CD4-positive, alpha-beta memory T cell (primary cell): ENCODE measurements at regions not wholly inside any gene's neighbourhood (a gene's known extent, or its start where the extent isn't known, plus 50 kb on each side); places are given as distances from the start of the nearest gene placed in this dataset.

ENCODE experiments used
- CTCF ChIA-PET: fragments of 350-600 bp; sonication (Branson Sonifier 250); formaldehyde crosslinking; loops from one replicate; lab custom pipeline; 2021; ENCODE audit warnings: inconsistent platforms; ENCODE audit not compliant: partially characterized antibody; lab: Charles Lee
- POLR2A ChIA-PET: fragments of 350-600 bp; sonication (Branson Sonifier 250); formaldehyde crosslinking; loops from one replicate; lab custom pipeline; 2021; ENCODE audit not compliant: partially characterized antibody; lab: Charles Lee
- DNase-seq, 5 donors: peaks; one replicate each; pipeline versions ENCODE4 v3.0.0 to v3.0.0-alpha.2; 2020 to 2022; ENCODE audit warnings: mixed read lengths in 1 of 5
- H3K27ac ChIP-seq: one replicate; pipeline ENCODE4 v1.7.0; 2013; ENCODE audit warnings: low read depth, low read length
- H3K27me3 ChIP-seq: 2 replicates; pipeline ENCODE4 v1.7.0; 2013; ENCODE audit warnings: mild to moderate bottlenecking, low read length, moderate library complexity; ENCODE audit not compliant: insufficient read depth
- H3K36me3 ChIP-seq: 2 replicates; pipeline ENCODE4 v1.7.0; 2013; ENCODE audit warnings: mild to moderate bottlenecking, low read length, moderate library complexity; ENCODE audit not compliant: insufficient read depth
- H3K4me1 ChIP-seq: 2 replicates; pipeline ENCODE4 v1.7.0; 2013; ENCODE audit warnings: mild to moderate bottlenecking, low read length, moderate library complexity; ENCODE audit not compliant: insufficient read depth
- H3K4me3 ChIP-seq, 2 donors: one replicate each; pipeline ENCODE4 v1.7.0; 2013; ENCODE audit warnings: low read length in 2 of 2, mild to moderate bottlenecking in 1 of 2
- H3K9me3 ChIP-seq, 2 donors: one replicate each; pipeline ENCODE4 v1.7.0; 2013; ENCODE audit warnings: low read length in 2 of 2, control low read depth in 1 of 2; ENCODE audit not compliant: control insufficient read depth in 1 of 2
- H3K27ac Mint-ChIP-seq, 7 donors: one replicate each; pipeline ENCODE4 v1.8.0; 2020 to 2021; ENCODE audit warnings: mixed read lengths in 7 of 7, mild to moderate bottlenecking in 6 of 7, inconsistent platforms in 3 of 7, moderate library complexity in 3 of 7
- H3K27me3 Mint-ChIP-seq, 2 donors: one replicate each; pipeline ENCODE4 v1.8.0; 2020 to 2021; ENCODE audit warnings: mixed read lengths in 2 of 2
- H3K36me3 Mint-ChIP-seq, 2 donors: one replicate each; pipeline ENCODE4 v1.8.0; 2020 to 2021; ENCODE audit warnings: mixed read lengths in 2 of 2, inconsistent platforms in 1 of 2, mild to moderate bottlenecking in 1 of 2
- H3K4me1 Mint-ChIP-seq, 4 donors: one replicate each; pipeline ENCODE4 v1.8.0; 2020 to 2021; ENCODE audit warnings: mixed read lengths in 4 of 4, mild to moderate bottlenecking in 1 of 4
- H3K4me3 Mint-ChIP-seq, 8 donors: one replicate each; pipeline ENCODE4 v1.8.0; 2020 to 2021; ENCODE audit warnings: mixed read lengths in 8 of 8, mild to moderate bottlenecking in 7 of 8, moderate library complexity in 6 of 8, inconsistent platforms in 3 of 8
- H3K9me3 Mint-ChIP-seq, 8 donors: one replicate each; pipeline ENCODE4 v1.8.0; 2020 to 2021; ENCODE audit warnings: mixed read lengths in 8 of 8, mild to moderate bottlenecking in 5 of 8, inconsistent platforms in 3 of 8, moderate library complexity in 1 of 8
- intact Hi-C: fragments of 100-400 bp; cut with micrococcal nuclease; formaldehyde crosslinking; loops from one replicate; pipeline ENCODE4 v1.15.1; 2023

DNA sequence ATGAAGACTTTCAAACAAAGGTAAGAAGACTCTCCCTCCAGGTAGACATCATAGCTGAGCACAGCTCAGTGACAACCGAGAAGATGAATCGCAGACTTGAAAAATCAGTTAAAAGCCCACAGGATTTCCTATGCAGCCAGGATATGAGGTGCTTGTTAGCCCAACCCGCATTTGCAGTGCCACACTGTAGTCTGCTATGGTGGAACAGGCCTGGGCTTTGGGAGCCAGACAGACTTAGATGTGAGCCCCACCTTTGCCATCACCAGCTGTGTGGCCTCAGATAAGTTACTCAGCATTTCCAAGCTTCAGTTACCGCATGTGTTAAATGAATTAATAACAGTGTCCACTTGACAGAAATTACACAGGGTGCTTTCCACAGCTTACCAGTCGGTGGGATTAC, 204.4 kb upstream of the HS3ST3A1 start:
- H3K27me3 Mint-ChIP-seq, result no peaks in the 10 kb centered on the region
- no peaks in the 10 kb centered on the region for H3K9me3 ChIP-seq
- CTCF ChIA-PET, result no interaction called here
- no peak overlapping the region for H3K27ac Mint-ChIP-seq
- no peaks in the 10 kb centered on the region for H3K36me3 ChIP-seq
- peaks cover 0 to 5% (median 1%) of the 10 kb centered on the region in 4 donors for H3K4me1 Mint-ChIP-seq
- H3K4me1 ChIP-seq, result peaks cover 1% of the 10 kb centered on the region
- no peak overlapping the region for H3K4me3 Mint-ChIP-seq
- H3K4me3 ChIP-seq, result no peak overlapping the region
- H3K9me3 Mint-ChIP-seq, result no peaks in the 10 kb centered on the region
- no peak overlapping the region for H3K27ac ChIP-seq
- H3K27me3 ChIP-seq, result no peaks in the 10 kb centered on the region
- DNase-seq, result no peak
- peaks cover 0 to 4% of the 10 kb centered on the region in 2 donors for H3K36me3 Mint-ChIP-seq
- intact Hi-C loops, result no loop called here
- POLR2A ChIA-PET, result no interaction called here

GRCh38 chr17:13807103-13807502, 205.4 kb upstream of the HS3ST3A1 start:
- no peak for DNase-seq
- Mint-ChIP-seq H3K4me3 (no peak overlapping the region), H3K27ac (no peak overlapping the region), H3K9me3 (no peaks in the 10 kb centered on the region), H3K4me1 (peaks cover 0 to 5% (median 1%) of the 10 kb centered on the region in 4 donors), H3K36me3 (peaks cover 0 to 4% of the 10 kb centered on the region in 2 donors), H3K27me3 (no peaks in the 10 kb centered on the region)
- ChIA-PET CTCF (no interaction called here), POLR2A (no interaction called here)
- Histone ChIP-seq H3K27ac (no peak overlapping the region), H3K36me3 (no peaks in the 10 kb centered on the region), H3K4me1 (peaks cover 3% of the 10 kb centered on the region), H3K4me3 (no peak overlapping the region), H3K9me3 (no peaks in the 10 kb centered on the region), H3K27me3 (no peaks in the 10 kb centered on the region)
- intact Hi-C loops, result no loop called here

GRCh38 chr17:13812350-13812749, 210.6 kb upstream of the HS3ST3A1 start:
- intact Hi-C loops, result no loop called here
- DNase-seq, result no peak
- no peaks in the 10 kb centered on the region for H3K4me1 Mint-ChIP-seq
- no peaks in the 10 kb centered on the region for H3K27me3 Mint-ChIP-seq
- H3K27ac ChIP-seq, result no peak overlapping the region
- ChIA-PET CTCF (no interaction called here), POLR2A (no interaction called here)
- peaks cover 3% of the 10 kb centered on the region for H3K4me1 ChIP-seq
- no peaks in the 10 kb centered on the region for H3K9me3 Mint-ChIP-seq
- no peaks in the 10 kb centered on the region for H3K27me3 ChIP-seq
- no peaks in the 10 kb centered on the region for H3K9me3 ChIP-seq
- H3K36me3 Mint-ChIP-seq, result peaks cover 0 to 4% of the 10 kb centered on the region in 2 donors
- H3K4me3 ChIP-seq, result no peak overlapping the region
- no peak overlapping the region for H3K27ac Mint-ChIP-seq
- no peaks in the 10 kb centered on the region for H3K36me3 ChIP-seq
- H3K4me3 Mint-ChIP-seq, result no peak overlapping the region

DNA sequence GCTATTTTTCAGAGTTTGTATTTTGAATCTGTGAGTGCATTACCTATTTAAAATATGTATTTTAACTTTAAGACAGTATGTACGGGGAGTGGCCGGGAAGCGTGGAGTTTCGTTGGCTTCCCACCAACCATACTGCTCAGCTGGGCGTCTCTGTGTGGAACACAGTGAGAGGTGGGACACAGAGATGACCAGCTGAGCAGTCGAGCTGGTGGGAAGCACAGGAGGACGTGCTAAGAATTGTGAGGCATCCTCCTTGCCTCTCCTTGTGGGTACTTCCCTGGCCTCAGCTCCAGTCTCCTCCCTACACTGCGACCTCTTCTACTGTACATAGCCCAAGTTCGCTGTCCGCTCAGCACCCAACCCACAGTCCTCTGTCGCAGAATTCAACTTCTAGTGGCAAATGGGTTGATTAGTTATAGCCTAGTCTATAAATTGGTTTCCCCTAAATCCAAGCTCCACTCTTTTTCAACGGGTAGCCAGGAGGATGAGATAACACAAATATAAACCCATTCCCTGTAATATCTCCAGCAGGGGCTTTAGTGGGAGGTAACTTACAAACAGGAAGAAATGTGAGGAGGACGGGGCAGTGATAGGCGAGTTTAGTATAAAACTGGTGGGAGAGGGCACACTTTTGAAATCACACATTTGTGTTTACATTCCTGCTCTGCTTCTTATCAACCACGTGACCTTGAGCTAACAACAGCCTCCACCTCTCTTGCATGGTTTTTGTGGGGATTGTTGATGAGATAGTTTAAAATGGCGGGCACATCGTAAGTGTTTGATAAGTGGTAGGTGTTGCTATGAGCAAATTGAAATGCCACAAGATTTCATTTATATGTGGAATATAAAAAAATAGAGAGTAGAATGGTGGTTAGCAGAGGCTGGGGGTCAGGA, 211.9 kb upstream of the HS3ST3A1 start:
- Histone ChIP-seq H3K4me1 (peaks cover 3% of the 10 kb centered on the region), H3K4me3 (no peak overlapping the region), H3K9me3 (no peaks in the 10 kb centered on the region), H3K27ac (no peak overlapping the region), H3K36me3 (no peaks in the 10 kb centered on the region), H3K27me3 (no peaks in the 10 kb centered on the region)
- Mint-ChIP-seq H3K36me3 (peaks cover 0 to 4% of the 10 kb centered on the region in 2 donors), H3K4me1 (no peaks in the 10 kb centered on the region), H3K27ac (no peak overlapping the region), H3K9me3 (no peaks in the 10 kb centered on the region), H3K4me3 (no peak overlapping the region), H3K27me3 (no peaks in the 10 kb centered on the region)
- intact Hi-C loops, result no loop called here
- no peak for DNase-seq
- POLR2A ChIA-PET, result no interaction called here
- CTCF ChIA-PET, result no interaction called here

DNA sequence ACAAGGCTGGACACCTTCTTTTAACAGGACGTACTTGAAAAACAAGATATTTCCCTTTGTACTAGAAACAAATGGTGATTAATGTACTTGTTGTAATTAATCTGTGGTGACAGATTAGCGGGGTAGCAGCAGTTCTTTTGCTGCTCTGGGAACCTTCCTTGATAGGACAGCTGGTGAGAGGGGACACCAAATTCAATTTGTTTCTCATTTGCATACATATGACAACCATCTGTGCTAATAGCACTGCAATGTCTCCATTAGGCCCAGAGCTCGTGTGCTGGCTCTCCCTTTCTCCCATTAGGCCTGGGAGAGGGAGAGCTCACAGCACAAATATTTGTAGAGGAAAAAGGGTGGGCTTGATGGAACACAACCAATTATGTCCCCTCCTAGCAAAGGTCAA, 221.0 kb upstream of the HS3ST3A1 start:
- H3K27me3 ChIP-seq, result no peaks in the 10 kb centered on the region

GRCh38 chr17:13825526-13826040, 223.9 kb upstream of the HS3ST3A1 start:
- intact Hi-C loops, result loop anchor here (10.0 kb wide), 1 partner anchor 379 kb away; no protein-coding TSS in a partner anchor

More for the DNA sequence above, 221.0 kb upstream of the HS3ST3A1 start:
- Mint-ChIP-seq H3K27ac (no peak overlapping the region), H3K4me3 (no peak overlapping the region), H3K36me3 (peaks cover 2 to 7% of the 10 kb centered on the region in 2 donors), H3K4me1 (peaks cover 0 to 5% (median 3%) of the 10 kb centered on the region in 4 donors), H3K27me3 (no peaks in the 10 kb centered on the region), H3K9me3 (peaks cover 0 to 5% (median 2%) of the 10 kb centered on the region in 8 donors)
- ChIA-PET CTCF (no interaction called here), POLR2A (interaction anchor here (0.6 kb wide), 1 partner anchor 14 kb away, joined by 3 read pairs; no protein-coding TSS in a partner anchor)
- no peaks in the 10 kb centered on the region for H3K9me3 ChIP-seq
- no peak overlapping the region for H3K27ac ChIP-seq
- intact Hi-C loops, result loop anchor here (10.0 kb wide), 1 partner anchor 382 kb away; no protein-coding TSS in a partner anchor
- H3K4me1 ChIP-seq, result no peaks in the 10 kb centered on the region
- DNase-seq, result no peak
- no peaks in the 10 kb centered on the region for H3K36me3 ChIP-seq
- H3K4me3 ChIP-seq, result no peak overlapping the region

DNA sequence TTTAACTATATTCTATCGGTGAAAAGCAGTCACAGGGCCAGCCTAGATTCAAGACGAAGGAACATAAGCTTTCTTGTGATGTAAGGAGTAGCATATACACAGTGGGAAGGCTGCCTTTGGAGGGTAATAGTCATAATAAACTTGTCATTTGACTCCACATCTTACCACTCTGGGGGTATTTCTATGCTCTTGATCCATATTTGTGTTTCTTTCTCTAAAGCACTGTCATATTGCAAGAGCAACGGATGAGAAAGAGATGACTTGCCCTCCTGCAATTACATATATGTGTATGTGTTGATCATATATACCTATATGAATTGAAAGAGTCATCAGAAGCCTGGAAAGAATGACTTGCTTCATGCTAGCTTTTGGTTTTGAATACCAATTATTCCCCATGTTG, 225.4 kb upstream of the HS3ST3A1 start:
- Mint-ChIP-seq H3K27ac (no peak overlapping the region), H3K36me3 (peaks cover 2 to 7% of the 10 kb centered on the region in 2 donors), H3K4me3 (no peak overlapping the region), H3K9me3 (peaks cover 0 to 5% (median 3%) of the 10 kb centered on the region in 8 donors), H3K4me1 (peaks cover 0 to 5% (median 2%) of the 10 kb centered on the region in 4 donors), H3K27me3 (no peaks in the 10 kb centered on the region)
- CTCF ChIA-PET, result no interaction called here
- POLR2A ChIA-PET, result no interaction called here
- Histone ChIP-seq H3K27me3 (no peaks in the 10 kb centered on the region), H3K27ac (no peak overlapping the region), H3K4me1 (no peaks in the 10 kb centered on the region), H3K36me3 (no peaks in the 10 kb centered on the region), H3K9me3 (no peaks in the 10 kb centered on the region), H3K4me3 (no peak overlapping the region)
- no peak for DNase-seq
- intact Hi-C loops, result loop anchor here (10.0 kb wide), 1 partner anchor 378 kb away; no protein-coding TSS in a partner anchor

More at GRCh38 chr17:13825526-13826040, 223.9 kb upstream of the HS3ST3A1 start:
- Histone ChIP-seq H3K27me3 (no peaks in the 10 kb centered on the region), H3K27ac (no peak overlapping the region), H3K9me3 (no peaks in the 10 kb centered on the region), H3K4me3 (no peak overlapping the region), H3K36me3 (no peaks in the 10 kb centered on the region), H3K4me1 (no peaks in the 10 kb centered on the region)
- ChIA-PET CTCF (no interaction called here), POLR2A (no interaction called here)
- Mint-ChIP-seq H3K4me1 (peaks cover 0 to 5% (median 3%) of the 10 kb centered on the region in 4 donors), H3K4me3 (no peak overlapping the region), H3K27ac (no peak overlapping the region), H3K27me3 (no peaks in the 10 kb centered on the region), H3K36me3 (peaks cover 2 to 7% of the 10 kb centered on the region in 2 donors), H3K9me3 (peaks cover 2 to 5% (median 3%) of the 10 kb centered on the region in 8 donors)
- no peak for DNase-seq
